Epithelial cell of esophagus (primary cell): ENCODE measurements at regions not wholly inside any gene's neighbourhood (a gene's known extent, or its start where the extent isn't known, plus 50 kb on each side); places are given as distances from the start of the nearest gene placed in this dataset.
A peak's percentile ranks its signal among the peaks of the same experiment; 100 is the strongest.
"Not testable (repeated sequence)": the region's sequence is repeated elsewhere in the genome, so short reads cannot be mapped to it uniquely, and the experiment has no call there.

Experiments
- DNase-seq: peaks from one replicate; pipeline ENCODE4 v3.0.0; 2010; ENCODE audit warnings: low read depth
- H3K4me3 ChIP-seq: 2 replicates; pipeline ENCODE4 v1.5.1; 2011; ENCODE audit warnings: mild to moderate bottlenecking, low read length, control low read depth
- CTCF ChIP-seq: IDR thresholded peaks from 2 replicates; pipeline ENCODE4 v1.5.1; 2011; ENCODE audit warnings: low read depth, mild to moderate bottlenecking, low read length, control low read depth, inconsistent platforms; ENCODE audit not compliant: insufficient read depth; ENCODE audit errors: missing control alignments

GRCh38 chr16:64074706-64075105 is 1047.2 kb downstream of the CDH11 start:
- DNase-seq, result no peak
- TF ChIP-seq CTCF, result no peak

GRCh38 chr16:64072131-64072730 is 1049.6 kb downstream of the CDH11 start:
- DNase-seq, H3K4me3 ChIP-seq: not testable (repeated sequence)

More at GRCh38 chr16:64074706-64075105, 1047.2 kb downstream of the CDH11 start:
- no peak overlapping the region for H3K4me3 ChIP-seq

GRCh38 chr16:64065523-64065922 is 1056.3 kb downstream of the CDH11 start:
- DNase-seq, result no peak
- H3K4me3 ChIP-seq, result no peak overlapping the region
- no peak for TF ChIP-seq CTCF

GRCh38 chr16:64061621-64062020 is 1060.2 kb downstream of the CDH11 start:
- no peak for TF ChIP-seq CTCF
- DNase-seq, result no peak
- no peak overlapping the region for H3K4me3 ChIP-seq

GRCh38 chr16:64060631-64061030 is 1061.2 kb downstream of the CDH11 start:
- TF ChIP-seq CTCF, result no peak
- H3K4me3 ChIP-seq, result no peak overlapping the region
- DNase-seq, result no peak

GRCh38 chr16:64058685-64059084 is 1063.2 kb downstream of the CDH11 start:
- H3K4me3 ChIP-seq, result no peak overlapping the region
- TF ChIP-seq CTCF, result no peak
- DNase-seq, result no peak

GRCh38 chr16:64051824-64052223 is 1070.0 kb downstream of the CDH11 start:
- DNase-seq, result peak; percentile 20
- TF ChIP-seq CTCF, result peak; percentile 53
- H3K4me3 ChIP-seq, result no peak overlapping the region
